ENCODE measurements at regions not wholly inside any gene's neighbourhood (a gene's known extent, or its start where the extent isn't known, plus 50 kb on each side); places are given as distances from the start of the nearest gene placed in this dataset.
A peak's percentile ranks its signal among the peaks of the same experiment; 100 is the strongest.

DNA sequence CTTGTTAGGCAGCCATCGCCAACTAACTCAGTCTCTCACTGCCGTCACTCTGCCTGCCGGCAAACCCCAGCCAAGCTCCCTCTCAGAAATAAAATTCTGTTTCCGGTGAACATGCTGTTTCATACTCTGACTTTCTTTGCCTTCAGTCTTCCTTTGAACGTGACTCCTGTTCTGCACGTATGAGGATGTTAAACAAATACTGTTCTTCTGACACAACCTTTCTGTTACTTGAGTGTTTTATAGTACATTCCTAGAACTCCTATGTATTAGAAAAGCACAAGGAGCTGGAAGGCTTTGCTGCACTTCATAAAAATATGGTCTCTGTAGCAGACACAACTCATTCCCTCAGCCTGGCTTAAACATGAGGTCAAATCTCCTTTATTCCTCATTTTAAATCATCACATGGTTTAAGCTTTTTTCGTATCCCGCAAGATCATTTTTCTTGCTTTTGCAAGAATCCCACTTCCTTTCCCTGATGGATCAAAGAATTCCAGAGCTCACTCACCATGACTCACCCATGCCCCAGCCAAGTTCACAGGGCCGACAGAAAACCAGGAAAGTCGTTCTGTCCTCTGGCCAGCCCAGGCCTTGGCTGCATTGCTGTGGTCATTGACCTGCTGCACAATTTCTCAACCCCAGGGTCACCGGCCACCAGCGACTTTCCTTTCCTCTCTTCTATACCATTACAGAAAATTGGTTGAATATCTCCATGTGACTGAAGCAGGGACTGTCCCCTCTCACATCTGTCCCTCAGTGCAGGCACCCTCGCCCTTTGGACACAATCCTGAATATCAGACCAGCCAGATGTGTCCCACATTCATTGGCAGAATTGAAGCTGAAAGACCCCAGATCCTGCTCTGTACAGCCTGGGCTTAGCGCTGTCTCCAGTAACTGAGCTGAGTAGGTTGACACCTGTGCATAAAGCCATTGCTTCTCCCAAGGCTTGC, 183.1 kb upstream of the ARL4C start:
- ATAC-seq, result peak; percentile 87
- TF ChIP-seq RARB (CRISPR knock-in tag; IDR thresholded peaks at IDR 0.05), result 0 out of 2 replicates have a peak, but pooled peaks have one; percentile 46
- peak; percentile 92 for TF ChIP-seq OSR1 (CRISPR knock-in tag; IDR thresholded peaks at IDR 0.05)
- peak; percentile 61 for TF ChIP-seq ISL1 (CRISPR knock-in tag; IDR thresholded peaks at IDR 0.05)
- TF ChIP-seq BACH2 (CRISPR knock-in tag; IDR thresholded peaks at IDR 0.05; ENCODE audit: borderline replicate concordance), result no peak
- TF ChIP-seq ZNF8 (CRISPR knock-in tag; IDR thresholded peaks at IDR 0.05), result no peak
- TF ChIP-seq TOX (CRISPR knock-in tag; IDR thresholded peaks at IDR 0.05; ENCODE audit: borderline replicate concordance), result peak; percentile 85
- TF ChIP-seq PPARA (CRISPR knock-in tag; IDR thresholded peaks at IDR 0.05; ENCODE audit: borderline replicate concordance), result no peak
- peak; percentile 51; the same call in 1 of the 2 replicates for TF ChIP-seq ZFP3 (CRISPR knock-in tag; IDR thresholded peaks at IDR 0.05)
- no peak for TF ChIP-seq ZNF70 (CRISPR knock-in tag; IDR thresholded peaks at IDR 0.05)
- TF ChIP-seq ZC3H10 (CRISPR knock-in tag; IDR thresholded peaks at IDR 0.05), result peak; percentile 84

DNA sequence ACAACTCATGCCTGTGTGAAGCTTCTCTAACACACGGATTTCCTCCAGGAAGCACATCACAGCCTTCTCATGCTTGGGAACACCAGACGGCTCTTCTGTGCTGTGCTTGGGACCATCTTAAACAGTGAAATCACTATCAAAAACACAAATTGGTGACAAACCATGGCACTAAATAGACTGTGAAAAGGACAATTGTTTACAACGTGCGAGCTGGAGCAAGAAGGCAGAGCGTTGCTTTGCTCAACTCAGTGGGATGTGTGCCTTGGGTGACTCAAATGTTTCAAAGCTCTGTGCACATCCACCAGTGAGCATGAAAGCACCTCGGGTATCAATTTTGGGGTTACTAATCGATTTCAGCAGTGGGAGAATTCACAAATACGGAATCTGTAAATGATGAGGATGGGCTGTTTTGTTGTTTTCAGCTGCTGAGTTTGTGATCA, 182.4 kb upstream of the ARL4C start:
- no peak for ATAC-seq

DNA sequence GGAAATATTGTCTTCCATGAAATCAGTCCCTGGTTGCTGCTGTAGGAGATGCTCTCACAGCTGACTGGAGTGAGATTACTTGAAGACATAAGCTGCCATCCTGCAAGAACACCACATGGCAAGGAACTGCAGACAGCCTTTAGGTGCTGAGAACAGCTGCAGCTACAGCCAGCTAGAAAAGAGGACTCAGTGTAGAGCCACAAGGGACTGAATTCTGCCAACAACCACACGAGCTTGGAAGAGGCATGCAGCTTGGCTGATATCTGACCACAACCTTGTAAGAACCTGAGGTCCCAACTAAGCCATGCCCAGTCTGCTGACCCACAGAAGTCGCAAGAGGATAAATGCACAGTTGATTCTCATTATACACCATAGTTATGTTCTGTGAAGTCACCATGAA, 181.8 kb upstream of the ARL4C start:
- TF ChIP-seq, protein P1, sequence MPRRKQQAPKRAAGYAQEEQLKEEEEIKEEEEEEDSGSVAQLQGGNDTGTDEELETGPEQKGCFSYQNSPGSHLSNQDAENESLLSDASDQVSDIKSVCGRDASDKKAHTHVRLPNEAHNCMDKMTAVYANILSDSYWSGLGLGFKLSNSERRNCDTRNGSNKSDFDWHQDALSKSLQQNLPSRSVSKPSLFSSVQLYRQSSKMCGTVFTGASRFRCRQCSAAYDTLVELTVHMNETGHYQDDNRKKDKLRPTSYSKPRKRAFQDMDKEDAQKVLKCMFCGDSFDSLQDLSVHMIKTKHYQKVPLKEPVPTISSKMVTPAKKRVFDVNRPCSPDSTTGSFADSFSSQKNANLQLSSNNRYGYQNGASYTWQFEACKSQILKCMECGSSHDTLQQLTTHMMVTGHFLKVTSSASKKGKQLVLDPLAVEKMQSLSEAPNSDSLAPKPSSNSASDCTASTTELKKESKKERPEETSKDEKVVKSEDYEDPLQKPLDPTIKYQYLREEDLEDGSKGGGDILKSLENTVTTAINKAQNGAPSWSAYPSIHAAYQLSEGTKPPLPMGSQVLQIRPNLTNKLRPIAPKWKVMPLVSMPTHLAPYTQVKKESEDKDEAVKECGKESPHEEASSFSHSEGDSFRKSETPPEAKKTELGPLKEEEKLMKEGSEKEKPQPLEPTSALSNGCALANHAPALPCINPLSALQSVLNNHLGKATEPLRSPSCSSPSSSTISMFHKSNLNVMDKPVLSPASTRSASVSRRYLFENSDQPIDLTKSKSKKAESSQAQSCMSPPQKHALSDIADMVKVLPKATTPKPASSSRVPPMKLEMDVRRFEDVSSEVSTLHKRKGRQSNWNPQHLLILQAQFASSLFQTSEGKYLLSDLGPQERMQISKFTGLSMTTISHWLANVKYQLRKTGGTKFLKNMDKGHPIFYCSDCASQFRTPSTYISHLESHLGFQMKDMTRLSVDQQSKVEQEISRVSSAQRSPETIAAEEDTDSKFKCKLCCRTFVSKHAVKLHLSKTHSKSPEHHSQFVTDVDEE (CRISPR knock-in tag; IDR thresholded peaks at IDR 0.05), result no peak
- no peak for TF ChIP-seq PPARA (CRISPR knock-in tag; IDR thresholded peaks at IDR 0.05; ENCODE audit: borderline replicate concordance)
- TF ChIP-seq ZFP3 (CRISPR knock-in tag; IDR thresholded peaks at IDR 0.05), result no peak
- TF ChIP-seq CSDC2 (CRISPR knock-in tag; IDR thresholded peaks at IDR 0.05), result no peak
- TF ChIP-seq ISL1 (CRISPR knock-in tag; IDR thresholded peaks at IDR 0.05), result no peak
- TF ChIP-seq, protein P2, sequence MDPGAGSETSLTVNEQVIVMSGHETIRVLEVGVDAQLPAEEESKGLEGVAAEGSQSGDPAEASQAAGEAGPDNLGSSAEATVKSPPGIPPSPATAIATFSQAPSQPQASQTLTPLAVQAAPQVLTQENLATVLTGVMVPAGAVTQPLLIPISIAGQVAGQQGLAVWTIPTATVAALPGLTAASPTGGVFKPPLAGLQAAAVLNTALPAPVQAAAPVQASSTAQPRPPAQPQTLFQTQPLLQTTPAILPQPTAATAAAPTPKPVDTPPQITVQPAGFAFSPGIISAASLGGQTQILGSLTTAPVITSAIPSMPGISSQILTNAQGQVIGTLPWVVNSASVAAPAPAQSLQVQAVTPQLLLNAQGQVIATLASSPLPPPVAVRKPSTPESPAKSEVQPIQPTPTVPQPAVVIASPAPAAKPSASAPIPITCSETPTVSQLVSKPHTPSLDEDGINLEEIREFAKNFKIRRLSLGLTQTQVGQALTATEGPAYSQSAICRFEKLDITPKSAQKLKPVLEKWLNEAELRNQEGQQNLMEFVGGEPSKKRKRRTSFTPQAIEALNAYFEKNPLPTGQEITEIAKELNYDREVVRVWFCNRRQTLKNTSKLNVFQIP (CRISPR knock-in tag; IDR thresholded peaks at IDR 0.05; ENCODE audit: borderline replicate concordance, low read depth), result no peak
- no peak for TF ChIP-seq TCF4 (CRISPR knock-in tag; IDR thresholded peaks at IDR 0.05; ENCODE audit: borderline replicate concordance)
- no peak for TF ChIP-seq ZC3H10 (CRISPR knock-in tag; IDR thresholded peaks at IDR 0.05)
- ATAC-seq, result no peak

More for the DNA sequence above, 182.4 kb upstream of the ARL4C start:
- TF ChIP-seq ZFP30 (CRISPR knock-in tag; IDR thresholded peaks at IDR 0.05) (no peak), CSDC2 (CRISPR knock-in tag; IDR thresholded peaks at IDR 0.05) (no peak), ESRRG (CRISPR knock-in tag; IDR thresholded peaks at IDR 0.05) (no peak)

DNA sequence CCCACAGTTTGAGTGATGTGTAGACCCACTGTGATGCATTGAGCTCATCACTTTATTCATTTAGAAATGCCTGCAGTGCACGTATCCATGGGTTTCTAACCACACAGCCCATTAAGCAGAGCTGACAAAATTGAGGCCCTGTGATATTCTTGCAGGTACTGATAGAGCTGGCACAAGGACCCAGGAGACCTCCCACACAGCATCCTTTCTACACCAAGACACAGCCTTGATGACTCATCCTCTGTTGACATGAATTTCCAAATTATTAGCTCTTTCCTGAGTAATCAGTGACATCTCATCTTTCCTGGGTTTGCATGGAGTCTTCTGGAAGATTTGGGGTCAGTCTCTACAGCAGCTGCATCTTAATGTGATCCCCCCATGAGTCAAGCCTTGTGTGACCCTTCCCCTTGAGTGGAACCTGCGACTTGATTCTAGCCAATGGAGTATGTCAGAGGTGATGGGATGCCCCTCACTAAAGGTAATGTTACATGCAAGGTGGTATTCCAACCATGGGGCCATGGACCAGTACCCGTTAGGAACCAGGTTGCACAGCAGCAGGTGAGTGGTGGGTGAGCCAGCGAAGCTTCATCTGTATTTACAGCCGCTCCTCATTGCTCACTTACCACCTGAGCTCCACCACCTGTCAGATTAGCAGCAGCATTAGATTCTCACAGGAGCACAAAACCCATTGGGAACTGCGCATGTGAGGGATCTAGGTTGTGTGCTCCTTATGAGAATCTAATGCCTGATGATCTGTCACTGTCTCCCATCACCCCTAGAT, 181.1 kb upstream of the ARL4C start:
- ATAC-seq, result no peak
- TF ChIP-seq, protein P1 (CRISPR knock-in tag; IDR thresholded peaks at IDR 0.05), result no peak
- TF ChIP-seq RARB (CRISPR knock-in tag; IDR thresholded peaks at IDR 0.05) (no peak), ZFP3 (CRISPR knock-in tag; IDR thresholded peaks at IDR 0.05) (no peak)

Measured in SK-N-SH treated with all-trans-retinoic acid at 6 μM for 48 hours (cell line).